DMS53 (cell line): ENCODE measurements at regions not wholly inside any gene's neighbourhood (a gene's known extent, or its start where the extent isn't known, plus 50 kb on each side); places are given as distances from the start of the nearest gene placed in this dataset.

Experiments used
- DNase-seq: peaks from one replicate; lab custom pipeline; 2025; lab: John Stamatoyannopoulos, UW

DNA sequence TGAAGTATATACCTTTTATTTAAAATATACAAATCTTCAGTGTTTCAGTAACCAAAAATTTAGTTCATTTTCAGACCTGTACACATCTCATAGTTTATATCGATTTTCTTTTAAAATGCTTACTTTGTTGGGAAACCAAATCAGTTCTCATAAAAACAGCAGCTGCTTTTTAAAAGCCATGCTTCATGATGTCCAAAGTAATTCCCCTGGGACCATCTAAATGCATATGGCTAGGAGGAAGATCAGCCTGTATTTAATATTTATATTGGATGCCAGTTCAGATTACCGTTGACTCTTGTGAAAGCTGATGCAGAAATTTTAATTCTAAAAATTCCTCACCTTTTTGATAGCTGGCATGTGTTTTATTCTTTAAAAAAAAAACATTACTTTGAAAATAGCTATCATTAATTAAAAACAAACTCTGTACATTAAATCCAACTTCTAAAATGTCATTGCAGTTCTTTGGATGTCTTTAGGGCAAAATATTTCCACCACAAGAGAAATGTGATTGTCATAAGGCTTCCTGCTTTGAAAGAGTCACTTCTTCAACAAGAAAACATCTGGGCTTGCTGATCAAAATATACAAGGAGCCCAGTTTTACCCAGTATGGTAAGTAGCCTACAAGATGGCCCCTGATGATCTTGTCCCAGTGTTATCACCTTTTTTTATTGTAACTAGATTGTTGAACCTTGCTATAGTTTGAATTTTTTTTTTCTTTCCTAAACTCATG lies 1242.9 kb upstream of the CDH6 start:
- DNase-seq = no peak

- no peak for DNase-seq
Measured at GRCh38 chr5:29949301-29949872, 1244.1 kb upstream of the CDH6 start.

DNA sequence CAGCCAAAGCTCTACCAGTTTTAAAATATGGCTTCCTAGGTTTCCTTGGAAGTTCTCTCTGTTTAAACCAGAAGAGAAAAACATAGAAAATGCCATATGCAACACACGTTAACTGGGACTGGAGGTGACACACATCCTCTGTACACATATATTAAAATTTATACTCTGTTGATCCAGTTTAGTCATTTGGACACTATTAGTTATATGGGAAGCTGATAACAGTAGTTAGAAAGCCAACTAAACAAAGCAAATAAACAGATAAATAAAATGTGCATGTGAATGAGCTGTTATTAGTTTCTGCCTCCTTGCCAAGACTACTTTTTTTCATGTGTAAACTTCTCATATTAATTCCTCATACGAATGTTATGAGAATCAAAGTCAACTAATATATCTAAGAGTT lies 1249.2 kb upstream of the CDH6 start:
- DNase-seq = no peak

GRCh38 chr5:29942089-29942488 lies 1251.4 kb upstream of the CDH6 start:
- no peak for DNase-seq

GRCh38 chr5:29939988-29940387 lies 1253.5 kb upstream of the CDH6 start:
- DNase-seq = no peak

DNA sequence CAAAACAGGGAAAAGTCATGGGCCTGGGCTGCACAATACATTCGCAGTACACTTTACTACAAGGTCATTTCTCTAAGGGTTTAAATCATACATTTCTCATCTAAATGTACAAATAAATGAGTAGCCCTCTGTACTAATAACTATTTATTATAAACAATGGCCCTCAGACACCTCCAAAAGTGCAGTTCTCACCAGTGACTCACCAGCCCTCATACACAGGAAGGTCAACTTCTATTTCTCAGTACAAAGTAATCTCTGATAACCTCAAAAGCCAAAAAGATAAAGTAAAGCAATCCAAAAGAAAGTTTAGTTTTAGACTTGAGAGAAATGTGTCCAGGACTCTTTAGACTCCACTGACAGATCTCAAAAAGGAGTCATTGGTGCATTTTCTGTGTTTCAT lies 1258.1 kb upstream of the CDH6 start:
- no peak for DNase-seq

DNA sequence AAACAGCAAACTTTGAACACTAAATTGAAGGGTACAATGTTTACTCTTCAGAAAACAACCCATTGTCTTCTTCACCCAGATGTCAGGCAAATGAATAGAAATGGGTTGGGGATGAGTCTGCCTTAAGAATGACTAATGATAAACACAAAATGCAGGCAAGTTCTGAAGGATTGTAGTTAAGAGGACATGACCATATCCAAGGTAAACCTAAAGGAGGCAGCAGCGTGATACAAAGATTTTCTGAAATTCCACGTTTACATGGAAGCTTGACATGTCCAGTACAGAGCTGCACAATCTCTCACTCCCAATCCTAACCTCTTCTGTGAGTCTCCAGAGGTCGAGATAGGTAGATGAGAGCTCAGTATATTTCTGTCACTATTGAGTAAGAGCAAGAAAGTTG lies 1263.2 kb upstream of the CDH6 start:
- DNase-seq = peak; percentile 48

- no peak for DNase-seq
Measured at GRCh38 chr5:29924107-29924506, 1269.4 kb upstream of the CDH6 start.

- no peak for DNase-seq
Measured at GRCh38 chr5:29905626-29906353, 1287.7 kb upstream of the CDH6 start.

- DNase-seq = no peak
Measured at GRCh38 chr5:29902859-29903258, 1290.6 kb upstream of the CDH6 start.

DNA sequence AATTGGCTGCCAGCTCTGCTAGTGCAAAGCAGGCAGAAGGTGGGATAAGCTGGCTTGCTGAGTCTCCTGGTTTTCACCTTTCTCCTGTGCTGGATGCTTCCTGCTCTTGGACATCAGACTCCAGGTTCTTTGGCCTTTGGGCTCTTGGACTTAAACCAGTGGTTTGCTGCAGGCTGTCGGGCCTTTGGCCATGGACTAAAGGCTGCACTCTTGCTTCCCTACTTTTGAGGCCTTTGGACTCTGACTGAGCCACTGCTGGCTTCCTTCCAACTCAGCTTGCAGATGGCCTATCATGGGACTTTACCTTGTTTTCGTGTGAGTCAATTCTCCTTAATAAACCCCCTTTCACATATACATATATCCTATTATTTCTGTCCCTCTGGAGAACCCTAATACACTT lies 1293.9 kb upstream of the CDH6 start:
- peak; percentile 14 for DNase-seq

GRCh38 chr5:29897916-29898315 lies 1295.6 kb upstream of the CDH6 start:
- peak; percentile 13 for DNase-seq

- peak; percentile 8 for DNase-seq
Measured at GRCh38 chr5:29896646-29897045, 1296.8 kb upstream of the CDH6 start.

GRCh38 chr5:29894668-29895067 lies 1298.8 kb upstream of the CDH6 start:
- DNase-seq = no peak

GRCh38 chr5:29889051-29889450 lies 1304.4 kb upstream of the CDH6 start:
- DNase-seq = no peak

DNA sequence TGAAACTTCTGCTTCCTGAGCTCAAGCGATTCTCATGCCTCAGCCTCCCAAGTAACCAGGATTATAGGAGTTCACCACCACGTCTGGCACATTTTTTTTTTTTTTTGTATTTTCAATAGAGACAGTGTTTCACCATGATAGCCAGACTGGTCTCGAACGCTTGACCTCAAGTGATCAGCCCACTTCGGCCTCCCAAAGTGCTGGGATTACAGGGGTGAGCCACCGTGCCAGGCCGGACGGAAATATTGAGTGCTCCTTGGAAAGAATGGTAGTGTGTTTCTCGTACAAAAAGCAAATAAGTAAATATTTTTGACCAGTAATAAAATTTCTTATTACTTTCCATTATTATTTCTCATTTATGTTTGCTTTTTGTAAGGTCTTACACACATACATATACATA lies 1307.9 kb upstream of the CDH6 start:
- DNase-seq = no peak

- no peak for DNase-seq
Measured at GRCh38 chr5:29882036-29882435, 1311.5 kb upstream of the CDH6 start.

DNA sequence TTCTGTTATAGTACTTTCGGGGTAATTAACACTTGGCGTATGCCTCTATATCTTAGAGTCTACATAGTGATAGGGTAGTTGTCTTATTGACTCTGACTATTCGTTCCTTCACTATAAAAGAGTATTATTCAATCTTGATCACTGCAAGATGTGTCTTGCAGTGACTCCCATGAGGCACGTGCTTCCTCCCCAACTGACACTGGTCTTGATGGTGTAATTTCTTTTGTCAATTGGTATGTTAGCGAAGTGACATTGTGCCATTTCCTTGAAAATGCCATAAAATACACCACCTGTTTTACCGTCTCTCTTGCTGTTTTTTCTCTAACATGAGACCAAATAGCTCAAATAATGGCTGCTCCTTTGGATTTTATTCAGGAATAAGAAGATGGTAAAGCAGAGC lies 1314.1 kb upstream of the CDH6 start:
- no peak for DNase-seq

DNA sequence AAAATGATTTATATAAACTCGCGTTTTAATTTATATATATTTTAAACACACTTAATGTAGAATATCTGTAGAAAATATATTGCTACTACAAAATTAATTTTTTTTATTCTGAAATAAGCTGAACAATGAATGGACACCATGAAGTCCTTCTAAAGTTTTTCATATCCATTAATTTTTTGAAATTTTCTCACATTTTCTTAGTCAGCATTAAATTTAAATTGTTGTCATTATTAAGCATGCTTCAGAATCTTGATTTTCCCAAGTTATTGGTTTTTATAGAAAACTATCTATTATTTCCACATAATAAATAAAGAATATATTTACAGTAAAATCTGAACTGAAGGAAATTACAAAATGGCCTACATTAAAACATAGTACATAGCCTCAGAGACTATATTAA lies 1314.9 kb upstream of the CDH6 start:
- DNase-seq = no peak

DNA sequence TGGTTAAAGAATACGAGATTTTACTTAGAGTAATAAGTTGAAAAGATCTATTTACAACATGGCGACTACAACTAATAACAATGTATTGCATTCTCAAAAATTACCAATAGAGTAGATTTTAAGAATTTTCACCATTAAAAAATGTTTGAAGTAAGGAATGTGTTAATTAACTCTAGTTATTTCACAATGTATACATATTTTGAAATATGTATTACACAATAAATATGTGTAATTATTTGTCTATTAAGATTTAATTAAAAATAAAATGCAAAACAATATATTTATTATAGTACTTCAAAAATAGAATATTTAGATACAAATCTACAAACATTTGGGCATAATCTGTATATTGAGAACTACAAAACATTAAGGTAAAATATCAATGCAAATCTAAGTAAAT lies 1326.3 kb upstream of the CDH6 start:
- no peak for DNase-seq

GRCh38 chr5:29853711-29854220 lies 1339.7 kb upstream of the CDH6 start:
- peak; percentile 29 for DNase-seq

DNA sequence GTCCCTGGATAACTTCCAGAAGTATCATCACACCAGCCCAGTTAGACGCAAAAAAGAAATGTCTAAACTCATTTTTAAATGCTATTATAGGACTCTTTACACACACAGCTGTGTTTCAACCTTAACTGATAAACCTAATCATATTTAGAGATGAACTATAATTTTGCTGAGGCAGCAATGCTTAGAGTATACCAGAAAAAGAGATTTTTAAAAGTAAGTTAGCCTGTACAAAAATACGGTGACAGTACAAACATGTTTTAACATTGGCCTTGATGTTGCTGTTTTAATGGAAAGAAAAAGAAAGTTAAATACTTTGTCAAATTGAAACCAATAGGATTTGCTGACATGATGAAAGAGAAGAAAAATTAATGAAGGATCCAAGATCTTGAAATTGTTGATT lies 1341.2 kb upstream of the CDH6 start:
- no peak for DNase-seq

DNA sequence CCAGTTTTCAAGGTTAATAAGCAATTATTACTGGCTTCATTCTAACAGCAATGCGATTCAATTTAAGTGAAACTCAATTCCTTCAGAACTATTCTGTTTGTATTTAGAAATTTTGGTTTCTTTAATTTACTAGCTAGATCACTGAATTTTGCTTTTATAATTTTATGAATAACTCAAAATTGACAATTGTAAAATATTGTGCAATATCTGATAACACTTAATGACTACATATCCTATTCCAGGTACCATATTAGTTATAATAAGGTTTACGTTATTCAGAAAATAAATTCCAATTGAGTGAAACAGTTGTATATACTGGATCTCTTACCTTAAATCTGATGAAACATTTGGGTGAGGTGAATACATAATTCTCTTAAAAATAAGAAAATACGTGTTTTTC lies 1348.3 kb upstream of the CDH6 start:
- DNase-seq = no peak
